ENCODE measurements at regions not wholly inside any gene's neighbourhood (a gene's known extent, or its start where the extent isn't known, plus 50 kb on each side); places are given as distances from the start of the nearest gene placed in this dataset.

DNA sequence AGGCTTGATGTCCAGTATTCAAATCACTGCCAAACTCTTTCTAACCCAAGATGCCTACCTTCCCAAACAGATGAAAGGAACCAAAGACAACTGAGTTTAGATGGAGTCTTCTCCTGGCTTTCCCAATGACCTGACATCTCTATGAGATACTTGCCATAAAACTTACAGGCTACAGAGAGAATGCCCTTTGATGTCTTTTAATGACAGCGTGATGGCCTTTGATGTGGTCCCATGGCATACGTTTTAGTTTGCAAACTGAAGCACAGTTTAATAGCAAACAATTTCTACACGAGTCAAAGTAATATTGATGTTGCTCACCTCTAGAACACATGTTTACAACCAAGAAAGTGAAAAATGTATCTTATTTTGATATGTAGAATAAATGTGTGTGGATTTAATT lies 73.2 kb downstream of the ZIC4 start:
- intact Hi-C loops (cut with micrococcal nuclease; ENCODE audit: unreplicated experiment) (no loop called here), in situ Hi-C loops (cut with HindIII; ENCODE audit: low pct_unique_long_range_greater_than_20kb, low sequenced_read_pairs) (no loop called here)
- Histone ChIP-seq H3K27me3 (ENCODE audit: control insufficient read depth, insufficient read depth, low read length) (no peaks in the 10 kb centered on the region), H3K4me1 (ENCODE audit: control insufficient read depth, insufficient read depth, low read length) (no peaks in the 10 kb centered on the region), H3K36me3 (ENCODE audit: control insufficient read depth, insufficient read depth, low read length) (no peaks in the 10 kb centered on the region), H3K27ac (ENCODE audit: low read length) (no peak overlapping the region), H3K9me3 (ENCODE audit: control insufficient read depth, insufficient read depth, low read depth, low read length) (no peaks in the 10 kb centered on the region), H3K4me3 (ENCODE audit: low read depth in 2 of 2, low read length in 2 of 2) (no peak overlapping the region)
- no peak for TF ChIP-seq POLR2AphosphoS5 (IDR thresholded peaks at IDR 0.05; ENCODE audit: low read depth, low read length)
- peak; percentile 62; the same call in 1 of the 2 replicates for TF ChIP-seq TCF7L2 (IDR thresholded peaks at IDR 0.05; ENCODE audit: low read depth, low read length)
- TF ChIP-seq SIN3A (IDR thresholded peaks at IDR 0.05; ENCODE audit: borderline replicate concordance, insufficient read depth, low read depth, low read length) = no peak
- TF ChIP-seq, protein P1, sequence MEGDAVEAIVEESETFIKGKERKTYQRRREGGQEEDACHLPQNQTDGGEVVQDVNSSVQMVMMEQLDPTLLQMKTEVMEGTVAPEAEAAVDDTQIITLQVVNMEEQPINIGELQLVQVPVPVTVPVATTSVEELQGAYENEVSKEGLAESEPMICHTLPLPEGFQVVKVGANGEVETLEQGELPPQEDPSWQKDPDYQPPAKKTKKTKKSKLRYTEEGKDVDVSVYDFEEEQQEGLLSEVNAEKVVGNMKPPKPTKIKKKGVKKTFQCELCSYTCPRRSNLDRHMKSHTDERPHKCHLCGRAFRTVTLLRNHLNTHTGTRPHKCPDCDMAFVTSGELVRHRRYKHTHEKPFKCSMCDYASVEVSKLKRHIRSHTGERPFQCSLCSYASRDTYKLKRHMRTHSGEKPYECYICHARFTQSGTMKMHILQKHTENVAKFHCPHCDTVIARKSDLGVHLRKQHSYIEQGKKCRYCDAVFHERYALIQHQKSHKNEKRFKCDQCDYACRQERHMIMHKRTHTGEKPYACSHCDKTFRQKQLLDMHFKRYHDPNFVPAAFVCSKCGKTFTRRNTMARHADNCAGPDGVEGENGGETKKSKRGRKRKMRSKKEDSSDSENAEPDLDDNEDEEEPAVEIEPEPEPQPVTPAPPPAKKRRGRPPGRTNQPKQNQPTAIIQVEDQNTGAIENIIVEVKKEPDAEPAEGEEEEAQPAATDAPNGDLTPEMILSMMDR (IDR thresholded peaks at IDR 0.05) = no peak
- TF ChIP-seq, protein P2, sequence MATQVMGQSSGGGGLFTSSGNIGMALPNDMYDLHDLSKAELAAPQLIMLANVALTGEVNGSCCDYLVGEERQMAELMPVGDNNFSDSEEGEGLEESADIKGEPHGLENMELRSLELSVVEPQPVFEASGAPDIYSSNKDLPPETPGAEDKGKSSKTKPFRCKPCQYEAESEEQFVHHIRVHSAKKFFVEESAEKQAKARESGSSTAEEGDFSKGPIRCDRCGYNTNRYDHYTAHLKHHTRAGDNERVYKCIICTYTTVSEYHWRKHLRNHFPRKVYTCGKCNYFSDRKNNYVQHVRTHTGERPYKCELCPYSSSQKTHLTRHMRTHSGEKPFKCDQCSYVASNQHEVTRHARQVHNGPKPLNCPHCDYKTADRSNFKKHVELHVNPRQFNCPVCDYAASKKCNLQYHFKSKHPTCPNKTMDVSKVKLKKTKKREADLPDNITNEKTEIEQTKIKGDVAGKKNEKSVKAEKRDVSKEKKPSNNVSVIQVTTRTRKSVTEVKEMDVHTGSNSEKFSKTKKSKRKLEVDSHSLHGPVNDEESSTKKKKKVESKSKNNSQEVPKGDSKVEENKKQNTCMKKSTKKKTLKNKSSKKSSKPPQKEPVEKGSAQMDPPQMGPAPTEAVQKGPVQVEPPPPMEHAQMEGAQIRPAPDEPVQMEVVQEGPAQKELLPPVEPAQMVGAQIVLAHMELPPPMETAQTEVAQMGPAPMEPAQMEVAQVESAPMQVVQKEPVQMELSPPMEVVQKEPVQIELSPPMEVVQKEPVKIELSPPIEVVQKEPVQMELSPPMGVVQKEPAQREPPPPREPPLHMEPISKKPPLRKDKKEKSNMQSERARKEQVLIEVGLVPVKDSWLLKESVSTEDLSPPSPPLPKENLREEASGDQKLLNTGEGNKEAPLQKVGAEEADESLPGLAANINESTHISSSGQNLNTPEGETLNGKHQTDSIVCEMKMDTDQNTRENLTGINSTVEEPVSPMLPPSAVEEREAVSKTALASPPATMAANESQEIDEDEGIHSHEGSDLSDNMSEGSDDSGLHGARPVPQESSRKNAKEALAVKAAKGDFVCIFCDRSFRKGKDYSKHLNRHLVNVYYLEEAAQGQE (IDR thresholded peaks at IDR 0.05; ENCODE audit: insufficient read depth in 1 of 2, low read depth in 2 of 2, low read length in 1 of 2) = no peak
- ChIA-PET CTCF (no interaction called here), POLR2A (no interaction called here)
- no peak for ATAC-seq
- no TSS peak for BruUV-seq (replicated peaks)
- no peak for DNase-seq (ENCODE audit: low read depth, low spot score)

DNA sequence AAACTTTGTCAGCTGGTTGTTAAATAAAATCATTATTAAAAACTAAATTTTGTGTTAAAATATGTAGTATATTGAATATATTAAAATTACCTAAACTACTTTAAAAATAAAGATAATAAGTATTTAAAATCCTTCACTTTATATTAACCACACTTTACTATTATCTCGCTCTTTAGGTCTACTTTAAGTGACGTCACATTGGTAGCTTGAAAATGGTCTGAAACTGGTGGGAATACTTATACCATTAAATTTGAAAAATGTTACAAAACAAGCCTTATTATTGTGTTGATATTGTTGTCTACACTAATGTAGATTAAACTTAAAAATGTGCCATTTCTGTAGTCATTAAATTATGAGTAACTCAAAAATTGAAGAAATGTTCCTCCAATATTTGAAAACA lies 77.6 kb downstream of the ZIC4 start:
- ChIA-PET CTCF (interaction anchor here (0.6 kb wide), 1 partner anchor 460 kb away, joined by 3 read pairs; no protein-coding TSS in a partner anchor), POLR2A (no interaction called here)
- DNase-seq (ENCODE audit: low read depth, low spot score) (no peak), ATAC-seq (no peak)
- in situ Hi-C loops (cut with HindIII; ENCODE audit: low pct_unique_long_range_greater_than_20kb, low sequenced_read_pairs) = no loop called here
- TF ChIP-seq, protein P2 (IDR thresholded peaks at IDR 0.05; ENCODE audit: insufficient read depth in 1 of 2, low read depth in 2 of 2, low read length in 1 of 2) = no peak
- TF ChIP-seq SIN3A (IDR thresholded peaks at IDR 0.05; ENCODE audit: borderline replicate concordance, insufficient read depth, low read depth, low read length) (no peak), TCF7L2 (IDR thresholded peaks at IDR 0.05; ENCODE audit: low read depth, low read length) (no peak), POLR2AphosphoS5 (IDR thresholded peaks at IDR 0.05; ENCODE audit: low read depth, low read length) (no peak)
- TF ChIP-seq, protein P1 (IDR thresholded peaks at IDR 0.05) = no peak
- H3K27ac ChIP-seq (ENCODE audit: low read length) = no peak overlapping the region
- intact Hi-C loops (cut with micrococcal nuclease; ENCODE audit: unreplicated experiment) = no loop called here
- no peaks in the 10 kb centered on the region for H3K4me1 ChIP-seq (ENCODE audit: control insufficient read depth, insufficient read depth, low read length)
- no peaks in the 10 kb centered on the region for H3K36me3 ChIP-seq (ENCODE audit: control insufficient read depth, insufficient read depth, low read length)
- no peaks in the 10 kb centered on the region for H3K27me3 ChIP-seq (ENCODE audit: control insufficient read depth, insufficient read depth, low read length)
- H3K9me3 ChIP-seq (ENCODE audit: control insufficient read depth, insufficient read depth, low read depth, low read length) = no peaks in the 10 kb centered on the region
- no peak overlapping the region for H3K4me3 ChIP-seq (ENCODE audit: low read depth in 2 of 2, low read length in 2 of 2)
- BruUV-seq (replicated peaks) = no TSS peak
